OCI-LY7 (cell line): ENCODE measurements at regions not wholly inside any gene's neighbourhood (a gene's known extent, or its start where the extent isn't known, plus 50 kb on each side); places are given as distances from the start of the nearest gene placed in this dataset.

ENCODE experiments used
- EZH2phosphoT487 ChIP-seq: fragments of 200-600 bp; sonication (generic); IDR thresholded peaks from 2 replicates; pipeline ENCODE4 v1.6.1; 2018; ENCODE audit warnings: low read depth, borderline replicate concordance, mild to moderate bottlenecking, mixed run types, antibody characterized with exemption, low read length, moderate library complexity, mixed read lengths
- TF ChIP-seq, protein P1 (sequence below): fragments of 200-600 bp; sonication (generic); conservative IDR thresholded peaks from 2 replicates; pipeline ENCODE4 v1.5.1; 2014; ENCODE audit warnings: mild to moderate bottlenecking, antibody characterized with exemption, low read length, moderate library complexity, mixed read lengths

DNA sequence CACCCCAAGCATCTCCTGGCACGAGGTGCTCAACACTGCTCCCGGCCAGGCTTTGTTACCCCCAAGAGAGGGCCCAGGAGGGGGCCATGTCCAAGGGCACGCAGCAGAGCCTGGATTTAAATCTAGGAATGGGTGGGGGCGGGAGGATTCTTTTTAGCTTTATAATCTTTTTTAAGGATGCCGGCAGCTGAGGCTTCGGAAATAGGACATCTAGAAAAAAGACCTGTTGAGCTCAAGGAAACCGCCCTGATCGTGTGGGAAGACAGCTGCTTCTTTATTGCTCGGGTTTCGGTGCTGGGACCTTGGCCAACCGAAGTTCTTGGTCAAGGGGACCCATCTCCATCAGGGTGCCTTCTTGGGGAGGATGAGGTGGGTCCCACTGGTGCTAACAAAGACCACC lies 317.9 kb downstream of the CTTN start:
- TF ChIP-seq EZH2phosphoT487 = no peak
- TF ChIP-seq, protein P1, sequence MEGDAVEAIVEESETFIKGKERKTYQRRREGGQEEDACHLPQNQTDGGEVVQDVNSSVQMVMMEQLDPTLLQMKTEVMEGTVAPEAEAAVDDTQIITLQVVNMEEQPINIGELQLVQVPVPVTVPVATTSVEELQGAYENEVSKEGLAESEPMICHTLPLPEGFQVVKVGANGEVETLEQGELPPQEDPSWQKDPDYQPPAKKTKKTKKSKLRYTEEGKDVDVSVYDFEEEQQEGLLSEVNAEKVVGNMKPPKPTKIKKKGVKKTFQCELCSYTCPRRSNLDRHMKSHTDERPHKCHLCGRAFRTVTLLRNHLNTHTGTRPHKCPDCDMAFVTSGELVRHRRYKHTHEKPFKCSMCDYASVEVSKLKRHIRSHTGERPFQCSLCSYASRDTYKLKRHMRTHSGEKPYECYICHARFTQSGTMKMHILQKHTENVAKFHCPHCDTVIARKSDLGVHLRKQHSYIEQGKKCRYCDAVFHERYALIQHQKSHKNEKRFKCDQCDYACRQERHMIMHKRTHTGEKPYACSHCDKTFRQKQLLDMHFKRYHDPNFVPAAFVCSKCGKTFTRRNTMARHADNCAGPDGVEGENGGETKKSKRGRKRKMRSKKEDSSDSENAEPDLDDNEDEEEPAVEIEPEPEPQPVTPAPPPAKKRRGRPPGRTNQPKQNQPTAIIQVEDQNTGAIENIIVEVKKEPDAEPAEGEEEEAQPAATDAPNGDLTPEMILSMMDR = no peak
